DMS 273 (cell line): ENCODE measurements at regions not wholly inside any gene's neighbourhood (a gene's known extent, or its start where the extent isn't known, plus 50 kb on each side); places are given as distances from the start of the nearest gene placed in this dataset.
A peak's percentile ranks its signal among the peaks of the same experiment; 100 is the strongest.
"Not testable (repeated sequence)": the region's sequence is repeated elsewhere in the genome, so short reads cannot be mapped to it uniquely, and the experiment has no call there.

Experiments
- DNase-seq: peaks from one replicate; lab custom pipeline; 2025; ENCODE audit not compliant: unreplicated experiment; lab: John Stamatoyannopoulos, UW

DNA sequence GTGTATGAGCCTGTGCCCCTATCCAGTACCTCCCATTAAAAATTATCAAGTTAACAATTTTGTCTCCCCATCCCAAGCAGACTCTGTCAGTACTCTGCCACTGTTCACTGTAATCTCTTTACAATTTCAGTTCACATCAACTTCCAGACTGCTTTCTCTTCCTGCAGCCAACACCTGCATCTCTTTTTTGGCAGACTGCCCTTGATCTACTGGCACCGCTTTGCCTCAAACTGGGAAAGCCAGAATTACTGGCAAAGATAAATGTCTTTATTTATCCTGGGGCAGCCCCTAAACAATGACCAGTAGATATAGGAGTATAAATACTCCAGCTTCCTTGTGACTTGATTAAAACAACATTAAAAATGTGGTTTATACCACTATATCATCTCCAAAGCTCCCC lies 494.1 kb downstream of the ZNF385D start:
- DNase-seq = peak; percentile 12

DNA sequence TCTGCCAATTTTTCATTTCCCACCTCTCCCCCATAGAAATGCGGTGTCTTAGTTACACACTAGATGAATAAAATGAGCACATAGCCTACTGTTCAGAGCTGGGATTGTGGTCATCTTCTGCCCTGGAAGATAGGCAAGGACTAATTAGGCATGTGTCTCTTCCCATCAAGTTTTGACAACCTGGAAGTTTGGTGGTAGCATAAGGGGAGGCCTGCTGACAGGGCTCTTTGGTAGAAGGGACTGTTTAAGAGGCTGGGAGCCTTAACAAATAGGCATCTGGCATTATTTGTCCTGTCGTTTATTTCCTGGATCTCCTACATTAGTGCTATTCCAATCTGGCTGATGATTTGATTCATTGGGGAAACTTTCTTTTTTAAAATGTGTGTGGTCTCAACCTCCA lies 512.3 kb downstream of the ZNF385D start:
- no peak for DNase-seq

DNA sequence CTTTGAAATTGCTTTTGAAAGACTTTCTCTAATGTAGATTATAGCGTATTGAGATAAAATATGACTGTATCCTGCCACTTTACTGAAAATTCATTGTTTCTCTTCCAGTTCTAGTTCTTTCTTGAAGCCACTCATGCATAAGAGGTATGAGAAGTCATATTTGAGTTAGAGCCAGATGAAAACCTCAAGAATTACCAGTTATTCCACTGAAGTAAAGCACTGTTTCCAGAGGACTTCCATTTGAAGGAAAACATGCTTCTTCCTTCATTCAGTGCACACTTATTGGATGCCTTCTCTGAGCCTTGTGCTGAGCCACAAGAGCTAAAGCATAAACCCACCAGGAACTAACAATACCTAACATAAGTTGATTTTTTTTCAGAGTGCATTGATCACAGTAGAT lies 513.4 kb downstream of the ZNF385D start:
- DNase-seq = no peak

DNA sequence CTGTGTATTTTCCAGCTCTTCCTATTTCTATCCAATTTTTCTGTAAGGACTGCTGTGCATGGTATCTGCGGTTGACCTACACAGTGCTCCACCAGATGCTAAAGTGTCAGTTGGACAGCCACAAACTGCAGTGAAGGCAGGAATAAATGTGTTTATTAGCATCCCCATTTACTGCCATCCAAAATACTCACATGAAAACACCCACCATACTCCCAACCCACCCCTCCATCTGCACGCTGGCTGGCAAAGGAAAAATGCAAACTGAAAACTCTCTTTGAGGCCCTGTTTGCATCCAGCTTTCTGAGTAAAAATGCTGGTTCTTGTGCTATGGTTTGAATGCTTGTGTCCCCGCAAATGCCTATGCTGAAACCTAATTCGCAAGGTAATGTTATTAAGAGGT lies 515.5 kb downstream of the ZNF385D start:
- DNase-seq = no peak

DNA sequence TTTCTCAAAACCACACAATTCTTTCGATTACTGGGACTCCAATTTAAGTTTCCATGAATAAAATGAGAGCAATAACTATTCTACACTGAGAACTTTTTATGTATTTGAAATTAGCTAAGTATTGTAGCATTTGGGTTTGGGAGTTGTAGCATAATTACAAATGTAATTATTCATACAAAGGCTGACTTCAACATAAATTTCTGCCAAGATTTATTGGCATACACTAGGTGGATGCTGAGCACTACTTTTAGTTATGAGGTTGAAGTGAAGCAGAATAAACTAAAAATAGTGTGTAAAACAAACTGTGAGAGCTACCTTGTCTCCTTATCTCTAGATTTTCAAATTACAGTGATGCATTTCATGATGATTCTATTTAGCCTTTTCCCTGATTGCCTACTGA lies 516.1 kb downstream of the ZNF385D start:
- no peak for DNase-seq

DNA sequence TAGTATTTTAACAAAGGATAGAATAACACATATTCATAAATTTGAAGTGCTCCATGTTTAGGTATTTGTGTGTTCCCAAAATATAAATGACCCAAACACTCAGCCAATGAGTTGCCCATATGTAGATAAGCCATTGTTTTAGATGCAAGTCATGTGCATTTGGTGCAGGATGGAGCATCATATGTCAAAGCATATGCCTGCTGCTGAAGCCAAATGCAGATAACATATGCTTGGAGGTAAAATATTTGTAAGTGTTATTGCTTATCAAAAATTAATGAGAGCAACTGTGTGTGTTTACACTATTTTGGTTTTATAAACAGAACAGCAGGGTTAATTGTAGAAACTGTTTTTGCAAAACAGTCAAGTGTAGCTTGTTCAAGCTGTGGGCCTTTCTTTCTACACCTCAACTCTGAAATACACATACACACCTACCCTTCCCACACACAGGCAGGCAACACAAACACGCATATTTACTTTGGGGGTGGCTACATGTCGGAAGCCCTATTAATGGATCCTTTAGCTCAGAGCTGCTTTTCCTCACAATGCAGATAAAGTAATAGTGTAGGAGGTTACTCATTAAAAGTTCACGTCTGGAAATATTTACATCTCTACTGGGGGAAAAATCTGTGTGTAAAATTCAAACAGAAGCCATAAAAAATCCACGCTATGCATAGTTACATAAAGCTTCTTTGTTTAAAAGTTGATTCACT lies 521.4 kb downstream of the ZNF385D start:
- DNase-seq = peak; percentile 35

DNA sequence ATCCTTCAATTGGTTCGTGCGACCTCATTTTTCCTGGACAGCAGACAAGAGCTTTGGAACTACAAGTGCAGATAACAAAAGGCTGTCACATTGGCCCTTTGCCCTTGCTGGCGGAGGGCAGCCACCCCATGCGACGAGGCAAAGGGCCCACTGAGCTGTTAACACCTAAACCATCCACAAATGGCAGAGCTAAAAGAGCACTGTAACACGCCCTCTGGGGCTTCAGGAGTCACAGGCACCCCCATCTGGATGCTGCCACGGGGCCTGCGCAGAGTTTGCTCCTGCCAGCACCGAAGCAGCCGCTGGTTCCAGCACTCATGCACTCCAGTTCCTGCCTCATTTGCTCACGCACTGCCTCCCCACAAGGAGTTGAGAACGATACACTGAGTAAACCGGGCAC lies 524.9 kb downstream of the ZNF385D start:
- no peak for DNase-seq

DNA sequence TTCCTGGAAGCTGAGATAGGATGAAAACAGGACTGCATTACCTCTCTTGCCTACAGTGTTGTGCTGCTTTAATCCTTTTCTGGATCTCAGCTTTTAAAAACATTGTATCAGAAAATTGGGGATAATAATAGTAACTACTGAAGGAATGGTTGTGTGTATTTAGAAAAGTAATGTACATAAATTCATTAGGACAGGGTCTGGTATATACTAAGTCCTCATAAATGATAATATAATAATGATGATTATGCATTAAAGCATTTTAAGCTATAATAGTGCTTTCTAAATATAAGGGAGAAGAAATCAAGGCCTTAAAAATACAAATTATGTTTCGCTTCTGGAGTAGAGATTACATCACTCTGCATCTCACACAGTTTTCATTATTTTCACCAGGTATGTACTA lies 530.1 kb downstream of the ZNF385D start:
- DNase-seq = no peak

DNA sequence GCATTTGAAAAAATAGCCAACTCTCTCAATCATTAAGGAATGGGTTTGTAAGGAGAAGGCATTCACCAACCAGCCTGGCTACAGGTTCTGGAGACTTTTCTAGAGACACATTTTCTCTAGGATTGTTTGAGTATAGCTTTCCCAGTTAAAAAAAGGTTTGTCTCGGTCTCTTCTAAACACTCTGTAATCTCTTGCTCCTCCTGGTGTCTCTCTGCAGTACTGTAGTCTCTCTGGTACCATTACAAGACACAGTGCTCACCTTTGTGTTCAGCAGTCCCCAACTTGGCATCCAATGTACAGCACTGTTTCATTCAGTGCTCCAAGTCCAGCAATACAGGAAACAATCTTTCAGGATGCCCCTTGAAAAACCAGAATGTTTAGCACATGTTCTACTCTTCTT lies 534.4 kb downstream of the ZNF385D start:
- DNase-seq = peak; percentile 45

DNA sequence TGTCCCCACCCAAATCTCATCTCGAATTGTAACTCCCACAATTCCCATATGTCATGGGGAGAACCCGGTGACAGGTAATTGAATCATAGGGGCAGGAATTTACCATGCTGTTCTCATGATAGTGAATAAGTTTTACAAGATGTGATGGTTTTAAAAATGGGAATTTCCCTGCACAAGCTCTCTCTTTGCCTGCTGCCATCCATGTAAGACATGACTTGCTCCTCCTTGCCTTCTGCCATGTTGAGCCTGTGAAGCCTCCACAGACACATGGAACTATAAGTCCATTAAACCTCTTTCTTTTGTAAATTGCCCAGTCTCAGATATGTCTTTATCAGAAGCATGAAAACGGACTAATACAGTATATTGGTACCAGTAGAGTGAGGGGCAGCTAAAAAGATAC lies 546.9 kb downstream of the ZNF385D start:
- DNase-seq = not testable (repeated sequence)

DNA sequence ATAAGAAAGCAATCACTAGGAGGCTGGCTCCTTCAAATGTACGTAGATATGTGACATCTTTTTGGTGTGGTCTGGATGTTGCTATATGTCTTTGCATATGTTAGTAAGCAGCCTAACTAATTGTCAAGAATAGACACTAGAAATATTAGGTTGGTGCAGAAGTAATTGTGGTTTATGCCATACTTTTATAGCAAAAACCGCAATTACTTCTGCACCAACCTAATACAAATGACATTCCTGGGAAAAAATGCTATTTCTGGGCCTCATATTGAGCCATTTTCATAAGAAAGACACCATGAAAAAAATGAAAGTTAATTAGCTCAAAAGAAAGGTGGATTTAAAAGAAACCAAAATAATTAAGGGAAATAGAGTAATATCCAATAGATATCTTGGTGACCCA lies 555.8 kb downstream of the ZNF385D start:
- no peak for DNase-seq

DNA sequence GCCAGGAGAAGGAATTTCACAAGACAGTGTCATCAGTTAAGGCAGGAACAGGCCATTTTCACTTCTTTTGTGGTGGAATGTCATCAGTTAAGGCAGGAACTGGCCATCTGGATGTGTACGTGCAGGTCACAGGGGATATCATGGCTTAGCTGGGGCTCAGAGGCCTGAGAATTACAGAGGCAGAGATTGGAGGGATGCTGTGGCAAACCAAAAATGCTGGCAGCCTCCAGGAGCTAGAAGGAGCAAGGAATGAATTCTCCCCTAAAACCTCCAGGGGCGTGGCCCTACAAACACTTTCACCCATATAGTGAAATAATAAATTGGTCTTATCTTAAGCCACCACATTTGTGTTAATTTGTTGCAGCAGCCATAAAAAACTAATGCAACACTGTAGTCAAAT lies 557.0 kb downstream of the ZNF385D start:
- not testable (repeated sequence) for DNase-seq

DNA sequence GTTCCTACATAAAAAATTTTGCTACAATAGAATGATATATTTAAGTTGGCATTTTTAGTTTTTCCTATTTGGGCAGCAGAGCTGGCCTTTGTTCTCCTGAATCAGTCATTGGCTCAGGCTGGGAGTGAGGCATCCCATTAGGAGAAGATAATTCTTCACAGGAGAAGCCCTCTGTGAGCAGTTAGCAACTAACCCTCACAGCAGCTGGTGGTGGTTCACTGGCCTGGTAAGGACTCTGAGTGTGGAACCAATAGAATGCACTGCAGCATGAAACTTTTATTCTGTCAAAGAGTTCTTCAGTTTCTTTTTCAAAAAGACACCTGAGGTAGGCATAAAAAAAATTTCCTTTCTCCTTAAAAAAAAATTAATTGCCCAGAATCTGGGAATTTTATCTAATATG lies 562.6 kb downstream of the ZNF385D start:
- DNase-seq = no peak

DNA sequence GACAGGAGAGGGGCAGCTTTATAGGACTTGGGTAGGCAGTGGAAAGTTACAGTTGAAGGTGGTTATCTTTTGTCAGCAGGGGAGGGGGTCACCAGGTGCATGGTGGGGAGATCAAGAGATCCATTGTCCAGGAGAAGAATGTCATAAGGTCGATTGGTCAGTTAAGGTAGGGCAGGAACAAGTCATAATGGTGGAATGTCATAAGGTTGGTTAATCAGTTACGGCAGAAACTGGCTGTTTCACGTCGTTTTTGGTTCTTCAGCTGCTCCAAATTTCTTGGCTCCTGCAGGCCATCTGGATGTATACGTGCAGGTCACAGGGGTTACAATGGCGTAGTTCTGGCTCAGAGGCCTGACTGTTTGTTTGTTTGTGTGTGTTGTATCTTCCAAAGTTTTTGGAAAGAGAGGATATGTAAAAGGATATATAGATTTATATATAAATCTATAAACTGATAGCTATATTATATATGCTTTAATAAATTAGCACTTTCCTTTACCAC lies 565.1 kb downstream of the ZNF385D start:
- DNase-seq = no peak

DNA sequence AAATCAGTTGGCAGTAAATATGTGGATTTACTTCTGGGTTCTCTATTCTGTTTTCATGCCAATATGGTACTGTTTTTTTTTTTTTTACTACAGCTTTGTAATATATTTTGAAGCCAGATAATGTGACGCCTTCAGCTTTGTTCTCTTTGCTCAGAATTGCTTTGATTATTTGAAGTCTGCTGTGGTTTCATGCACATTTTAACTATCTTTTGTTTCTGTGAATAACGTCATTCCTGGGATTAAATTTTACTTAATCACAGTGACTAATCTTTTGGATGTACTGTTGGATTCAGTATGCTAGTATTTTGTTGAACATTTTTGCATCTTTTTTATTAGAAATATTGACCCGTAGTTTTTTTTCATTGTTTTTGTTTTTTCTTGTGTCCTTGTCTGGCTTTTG lies 576.5 kb downstream of the ZNF385D start:
- no peak for DNase-seq

DNA sequence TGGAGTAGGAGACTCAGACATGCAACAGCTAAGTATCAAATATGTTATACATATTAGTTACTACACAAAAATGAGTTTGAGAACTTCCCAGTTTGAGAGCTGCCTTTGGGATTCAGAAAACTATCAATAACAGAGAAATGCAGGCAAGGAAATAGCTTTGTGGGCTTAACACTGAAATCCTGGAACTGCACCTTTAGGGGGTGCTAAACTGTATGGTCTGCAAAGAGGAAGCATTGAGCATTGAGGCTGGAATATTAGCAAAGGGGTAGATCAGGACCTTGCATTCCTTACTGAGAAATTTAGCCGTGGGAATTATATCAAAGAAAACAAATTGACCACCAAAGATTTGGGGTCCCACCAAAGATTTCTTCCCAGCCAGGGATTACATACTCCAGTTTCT lies 580.0 kb downstream of the ZNF385D start:
- peak; percentile 53 for DNase-seq

DNA sequence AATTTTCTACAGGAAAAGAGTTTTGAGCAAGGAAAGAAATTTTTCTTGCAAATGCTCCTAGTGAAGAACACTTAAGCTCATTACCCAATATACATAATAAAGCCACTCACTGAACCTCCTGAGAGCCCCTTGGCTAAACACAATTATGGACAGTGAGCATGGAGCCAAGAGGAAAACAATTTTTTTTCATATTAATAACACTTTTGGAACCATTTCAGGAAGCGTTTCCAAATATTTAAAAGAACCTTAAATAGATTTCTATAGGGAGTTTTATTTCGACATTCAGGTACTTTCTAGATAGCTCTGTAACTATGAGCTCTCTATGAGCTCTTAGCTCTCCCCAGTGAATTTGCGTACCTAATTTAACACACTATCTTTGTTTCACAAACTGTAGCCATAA lies 581.1 kb downstream of the ZNF385D start:
- no peak for DNase-seq

DNA sequence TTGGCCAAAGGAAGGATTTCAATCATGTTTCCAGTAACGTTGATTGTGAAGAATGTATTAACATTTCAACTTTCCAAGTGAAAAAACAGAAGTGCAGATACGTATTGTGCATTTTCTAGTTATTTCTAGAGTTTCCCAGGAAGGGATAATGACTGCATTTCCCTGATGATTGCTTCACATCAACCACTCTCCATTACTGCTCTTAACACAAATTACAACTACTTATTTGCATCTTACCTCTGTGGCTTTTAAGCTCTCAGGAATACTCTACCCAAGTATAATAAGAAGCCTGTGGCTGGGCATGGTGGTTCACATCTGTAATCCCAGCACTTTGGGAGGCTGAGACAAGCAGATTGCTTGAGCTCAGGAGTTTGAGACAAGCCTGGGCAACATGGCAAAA lies 582.5 kb downstream of the ZNF385D start:
- DNase-seq = no peak

DNA sequence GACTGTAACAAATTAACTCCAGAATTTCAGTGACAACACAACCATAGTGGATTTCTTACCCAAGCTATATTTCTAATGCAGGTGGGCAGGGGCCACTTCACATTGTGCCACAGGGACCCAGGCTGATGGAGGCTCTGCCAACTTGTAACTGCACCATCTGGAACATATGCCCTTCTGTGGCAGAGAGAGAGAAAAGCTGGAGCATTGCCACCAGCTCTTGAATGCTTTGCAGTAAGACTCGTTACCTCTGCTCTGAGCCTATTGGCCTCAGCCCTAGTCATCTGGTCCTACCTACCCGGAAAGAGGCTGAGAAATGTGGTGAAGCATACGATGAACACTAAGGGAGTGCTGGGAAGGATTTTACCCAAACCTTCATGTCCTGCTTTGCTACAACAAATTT lies 587.1 kb downstream of the ZNF385D start:
- DNase-seq = peak; percentile 95

DNA sequence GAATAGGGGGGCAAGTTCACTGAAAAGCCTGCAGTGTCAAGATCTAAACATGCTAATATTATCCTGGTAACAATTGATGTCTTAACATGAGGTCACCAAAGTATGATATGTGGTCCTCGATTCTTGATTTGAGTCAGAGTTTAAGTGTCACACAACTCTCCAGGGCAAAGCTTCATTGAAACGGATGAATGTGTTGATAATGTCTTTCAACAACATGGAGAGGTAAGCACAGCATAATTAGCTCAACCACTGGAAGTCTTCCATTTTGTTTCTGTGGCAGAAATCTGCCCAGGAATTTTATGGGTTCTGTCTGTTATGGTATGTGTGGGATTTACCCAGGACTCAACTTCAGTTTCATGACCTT lies 591.5 kb downstream of the ZNF385D start:
- DNase-seq = no peak

DNA sequence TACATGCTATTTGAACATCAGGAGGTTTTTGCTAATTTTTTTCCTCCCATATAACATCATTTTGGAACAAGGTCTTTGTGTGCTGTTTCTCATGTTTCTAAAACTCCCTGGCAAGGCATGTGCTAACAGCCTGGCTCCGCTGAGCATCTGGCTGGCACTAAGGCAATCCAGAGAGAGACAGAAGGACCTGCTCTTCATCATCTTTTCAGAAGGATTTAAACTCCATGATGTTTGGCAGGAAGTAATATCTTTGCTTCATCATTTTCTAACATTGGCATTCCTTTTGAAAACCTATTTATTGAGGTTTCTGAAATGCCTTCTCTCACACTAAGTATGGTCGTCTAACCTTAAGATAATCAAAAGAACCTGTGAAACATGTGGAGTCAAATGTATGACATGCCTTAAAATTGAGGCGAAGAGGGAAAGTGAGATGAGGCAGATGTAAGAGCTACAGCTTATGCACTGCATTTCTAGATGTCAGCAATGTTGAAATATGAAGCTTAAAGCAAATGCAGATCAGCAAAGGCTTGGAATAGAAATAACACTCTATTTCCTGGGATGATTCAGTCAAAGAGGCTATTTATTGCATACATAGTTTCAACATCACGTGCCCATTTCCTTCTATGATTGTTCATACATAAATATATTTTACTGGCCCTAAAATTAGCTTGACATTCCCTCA lies 592.0 kb downstream of the ZNF385D start:
- peak; percentile 52 for DNase-seq

DNA sequence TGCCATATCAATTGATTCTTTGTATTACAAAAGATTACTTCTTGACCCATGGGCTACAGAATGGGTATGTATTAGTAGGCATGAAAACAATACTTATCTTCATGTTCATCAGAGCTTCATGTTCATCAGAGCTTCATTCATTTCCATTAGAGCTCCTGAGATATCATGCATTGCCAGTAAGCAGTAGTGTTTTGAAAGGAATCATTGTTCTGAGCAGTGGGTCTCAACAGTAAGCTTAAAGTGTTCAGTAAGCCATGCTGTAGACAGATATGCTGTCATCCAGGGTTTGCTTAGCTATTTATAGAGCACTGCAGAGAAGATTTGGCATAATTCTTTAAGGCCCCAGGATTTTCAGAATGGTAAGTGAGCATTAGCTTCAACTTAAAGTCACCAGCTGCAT lies 596.1 kb downstream of the ZNF385D start:
- DNase-seq = no peak

DNA sequence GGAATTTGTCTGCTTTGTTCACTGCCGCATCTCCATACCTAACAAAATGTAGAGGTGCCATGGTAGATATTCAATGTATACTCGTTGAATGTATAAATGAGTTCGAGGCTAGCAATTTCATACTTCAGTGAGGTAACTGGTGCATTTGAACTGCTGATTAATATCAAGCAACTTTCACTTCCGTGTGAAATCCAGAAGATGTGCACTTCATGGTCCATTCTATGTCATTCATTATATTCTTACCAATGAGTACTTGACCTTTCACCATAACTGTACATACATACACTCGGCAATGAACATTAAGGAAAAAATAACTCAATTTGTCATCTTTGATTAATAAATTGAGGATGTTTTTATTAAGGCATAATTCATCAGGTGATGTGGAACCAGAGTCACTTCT lies 598.5 kb downstream of the ZNF385D start:
- no peak for DNase-seq
